Hepatocyte (in vitro differentiated cells): ENCODE measurements at regions not wholly inside any gene's neighbourhood (a gene's known extent, or its start where the extent isn't known, plus 50 kb on each side); places are given as distances from the start of the nearest gene placed in this dataset.

Source experiments
- DNase-seq: peaks from one replicate; pipeline ENCODE4 v3.0.0-alpha.2; 2016; ENCODE audit warnings: low spot score
- H2AFZ ChIP-seq: fragments of 200-600 bp; sonication (generic); 2 replicates; pipeline ENCODE4 v1.6.0; 2016; ENCODE audit warnings: antibody characterized with exemption, mild to moderate bottlenecking
- H3K27ac ChIP-seq: fragments of 200-600 bp; sonication (generic); 2 replicates; pipeline ENCODE4 v1.5.1; 2016; ENCODE audit warnings: mild to moderate bottlenecking
- H3K27me3 ChIP-seq: fragments of 200-600 bp; sonication (generic); 2 replicates; pipeline ENCODE4 v1.6.1; 2016
- H3K36me3 ChIP-seq: fragments of 200-600 bp; sonication (generic); replicated peaks from 2 replicates; pipeline ENCODE4 v1.5.1; 2016; ENCODE audit warnings: low read depth; ENCODE audit not compliant: insufficient read depth
- H3K4me1 ChIP-seq: fragments of 200-600 bp; sonication (generic); 2 replicates; pipeline ENCODE4 v1.5.1; 2016; ENCODE audit warnings: mild to moderate bottlenecking, moderate library complexity; ENCODE audit not compliant: insufficient read depth
- H3K4me2 ChIP-seq: fragments of 200-600 bp; sonication (generic); 2 replicates; pipeline ENCODE4 v1.6.0; 2016
- H3K4me3 ChIP-seq: fragments of 200-600 bp; sonication (generic); 2 replicates; pipeline ENCODE4 v1.5.1; 2016; ENCODE audit warnings: mild to moderate bottlenecking
- H3K79me2 ChIP-seq: fragments of 200-600 bp; sonication (generic); 2 replicates; pipeline ENCODE4 v1.6.0; 2017; ENCODE audit warnings: mild to moderate bottlenecking
- H3K9me2 ChIP-seq: fragments of 200-600 bp; sonication (generic); replicated peaks from 2 replicates; pipeline ENCODE4 v1.6.0; 2017; ENCODE audit warnings: mild to moderate bottlenecking; ENCODE audit not compliant: insufficient read depth
- H3K9me3 ChIP-seq: fragments of 200-600 bp; sonication (generic); 2 replicates; pipeline ENCODE4 v1.5.1; 2016; ENCODE audit warnings: low read depth, mild to moderate bottlenecking
- H4K20me1 ChIP-seq: fragments of 200-600 bp; sonication (generic); 2 replicates; pipeline ENCODE4 v1.6.0; 2016; ENCODE audit warnings: mild to moderate bottlenecking; ENCODE audit not compliant: insufficient read depth, poor library complexity, severe bottlenecking
- CTCF ChIP-seq: fragments of 200-600 bp; sonication (generic); IDR thresholded peaks from 2 replicates; pipeline ENCODE4 v1.5.1; 2016; ENCODE audit warnings: antibody characterized with exemption, mild to moderate bottlenecking; ENCODE audit not compliant: poor library complexity
- EZH2 ChIP-seq: fragments of 200-600 bp; sonication (generic); IDR thresholded peaks from 2 replicates; pipeline ENCODE4 v1.6.1; 2016; ENCODE audit warnings: antibody characterized with exemption, mild to moderate bottlenecking, borderline replicate concordance
- EZH2phosphoT487 ChIP-seq: fragments of 200-600 bp; sonication (generic); IDR thresholded peaks from one replicate; pipeline ENCODE4 v1.6.1; 2018; ENCODE audit warnings: antibody characterized with exemption, mild to moderate bottlenecking, low read depth, moderate library complexity; ENCODE audit not compliant: unreplicated experiment, severe bottlenecking
- WGBS: methylation state at CpG from one replicate; pipeline ENCODE4 v1.1.6; 2016; ENCODE audit warnings: low lambda C conversion rate; ENCODE audit errors: missing lambda C conversion rate; 5-methylcytosine and 5-hydroxymethylcytosine counted together

GRCh38 chr6:112735129-112735528 is 388.0 kb downstream of the RFPL4B start:
- H3K27me3 ChIP-seq: no peaks in the 10 kb centered on the region
- H3K27ac ChIP-seq: no peak overlapping the region
- no peaks in the 10 kb centered on the region for H3K9me2 ChIP-seq
- WGBS: 82% methylated on average over 1 of the region's 1 CpG
- H4K20me1 ChIP-seq: no peaks in the 10 kb centered on the region
- no peaks in the 10 kb centered on the region for H3K9me3 ChIP-seq
- no peak for DNase-seq
- no peaks in the 10 kb centered on the region for H3K4me1 ChIP-seq
- no peak overlapping the region for H3K4me3 ChIP-seq
- H3K36me3 ChIP-seq: no peaks in the 10 kb centered on the region
- no peak for TF ChIP-seq CTCF
- TF ChIP-seq EZH2phosphoT487: no peak
- TF ChIP-seq EZH2: no peak
- no peaks in the 10 kb centered on the region for H3K79me2 ChIP-seq
- no peak overlapping the region for H2AFZ ChIP-seq
- H3K4me2 ChIP-seq: no peak overlapping the region

- TF ChIP-seq EZH2phosphoT487: no peak
- TF ChIP-seq CTCF: no peak
- TF ChIP-seq EZH2: no peak
- Histone ChIP-seq H3K4me3 (no peak overlapping the region), H4K20me1 (no peaks in the 10 kb centered on the region), H3K79me2 (no peaks in the 10 kb centered on the region), H3K4me2 (no peak overlapping the region), H3K27ac (no peak overlapping the region), H3K27me3 (no peaks in the 10 kb centered on the region), H2AFZ (no peak overlapping the region), H3K36me3 (no peaks in the 10 kb centered on the region), H3K9me3 (no peaks in the 10 kb centered on the region), H3K9me2 (no peaks in the 10 kb centered on the region), H3K4me1 (no peaks in the 10 kb centered on the region)
- no peak for DNase-seq
Observed at GRCh38 chr6:112739766-112740165, 392.6 kb downstream of the RFPL4B start.

GRCh38 chr6:112743323-112743722 is 396.2 kb downstream of the RFPL4B start:
- Histone ChIP-seq H3K27me3 (no peaks in the 10 kb centered on the region), H3K4me1 (no peaks in the 10 kb centered on the region), H3K9me2 (no peaks in the 10 kb centered on the region), H3K9me3 (no peaks in the 10 kb centered on the region), H3K79me2 (no peaks in the 10 kb centered on the region), H3K36me3 (no peaks in the 10 kb centered on the region), H2AFZ (no peak overlapping the region), H3K4me2 (no peak overlapping the region), H4K20me1 (no peaks in the 10 kb centered on the region), H3K27ac (no peak overlapping the region), H3K4me3 (no peak overlapping the region)
- WGBS: 67% methylated on average over 1 of the region's 1 CpG
- DNase-seq: no peak
- TF ChIP-seq EZH2phosphoT487 (no peak), CTCF (no peak), EZH2 (no peak)

- no peaks in the 10 kb centered on the region for H3K27me3 ChIP-seq
- no peak for DNase-seq
- H3K9me3 ChIP-seq: no peaks in the 10 kb centered on the region
- no peaks in the 10 kb centered on the region for H4K20me1 ChIP-seq
- H3K4me2 ChIP-seq: no peak overlapping the region
- whole genome bisulfite sequencing: 63% methylated on average over 4 of the region's 4 CpGs
- H3K27ac ChIP-seq: no peak overlapping the region
- H3K9me2 ChIP-seq: no peaks in the 10 kb centered on the region
- H3K36me3 ChIP-seq: no peaks in the 10 kb centered on the region
- no peak overlapping the region for H2AFZ ChIP-seq
- H3K4me1 ChIP-seq: no peaks in the 10 kb centered on the region
- H3K79me2 ChIP-seq: no peaks in the 10 kb centered on the region
- H3K4me3 ChIP-seq: no peak overlapping the region
- TF ChIP-seq EZH2: no peak
- no peak for TF ChIP-seq CTCF
- TF ChIP-seq EZH2phosphoT487: no peak
Observed at GRCh38 chr6:112744827-112745226, 397.7 kb downstream of the RFPL4B start.
